ENCODE measurements at regions not wholly inside any gene's neighbourhood (a gene's known extent, or its start where the extent isn't known, plus 50 kb on each side); places are given as distances from the start of the nearest gene placed in this dataset.

DNA sequence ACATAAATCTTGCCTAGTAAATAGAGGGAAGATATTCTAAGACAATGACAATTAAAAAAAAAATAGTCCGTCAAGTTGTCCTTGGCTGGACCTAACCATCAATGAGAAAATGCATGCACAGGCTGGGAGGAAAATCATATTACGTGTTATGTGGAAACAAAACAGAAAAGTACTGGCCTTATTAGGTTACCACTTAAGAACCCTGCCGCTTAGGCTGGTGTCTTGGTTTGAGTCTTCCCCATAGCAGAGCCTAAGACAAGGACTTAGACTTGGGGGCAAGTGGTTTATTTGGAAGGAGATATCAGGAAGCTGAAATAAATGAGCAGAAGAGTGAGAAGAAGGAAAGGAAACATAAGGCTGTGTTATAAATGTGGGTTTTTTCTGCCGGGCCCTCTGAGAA lies 186.4 kb downstream of the MRPL39 start:
- POLR2A ChIA-PET (ENCODE audit: partially characterized antibody): no interaction called here
- no peaks in the 10 kb centered on the region for H3K36me3 ChIP-seq (ENCODE audit: control insufficient read depth in 2 of 4, insufficient read depth in 4 of 4, low read length in 3 of 4)
- WGBS, 2 experiments (ENCODE audit: extremely low coverage in 1 of 2, insufficient coverage in 1 of 2, insufficient read length in 1 of 2, insufficient replicate concordance in 2 of 2, low coverage in 1 of 2, low lambda C conversion rate in 2 of 2, missing lambda C conversion rate in 1 of 2): 87% methylated on average over 4 of the region's 4 CpGs; no CpG with 5 or more reads in 1 of the 2 experiments
- H3K79me1 ChIP-seq (ENCODE audit: low read depth, low read length): no peaks in the 10 kb centered on the region
- H3K27me3 ChIP-seq (replicated peaks in 1 of 4; ENCODE audit: control insufficient read depth in 3 of 4, extremely low read depth in 1 of 4, insufficient read depth in 3 of 4, low read length in 3 of 4): no peaks in the 10 kb centered on the region
- H2BK5ac ChIP-seq (ENCODE audit: low read depth, low read length): no peak overlapping the region
- H3K4me1 ChIP-seq (replicated peaks in 1 of 4; ENCODE audit: control insufficient read depth in 3 of 4, insufficient read depth in 4 of 4, low read length in 3 of 4): no peaks in the 10 kb centered on the region
- no peak overlapping the region for H2BK15ac ChIP-seq (ENCODE audit: low read length)
- no peaks in the 10 kb centered on the region for H3K79me2 ChIP-seq (ENCODE audit: control insufficient read depth in 1 of 2, insufficient read depth in 2 of 2, low read length in 2 of 2)
- no peak overlapping the region for H2BK120ac ChIP-seq (replicated peaks; ENCODE audit: low read depth, low read length)
- no peak overlapping the region for H3K9ac ChIP-seq (replicated peaks in 1 of 4; ENCODE audit: extremely low read depth in 1 of 4, low read depth in 3 of 4, low read length in 3 of 4)
- no peak overlapping the region for H3K56ac ChIP-seq (replicated peaks; ENCODE audit: insufficient read length, low read depth, low read length)
- H4K8ac ChIP-seq (ENCODE audit: extremely low read depth, insufficient read depth, low read length): no peak overlapping the region
- TF ChIP-seq SP4 (IDR thresholded peaks at IDR 0.05; ENCODE audit: low read length): no peak
- H4K5ac ChIP-seq (ENCODE audit: insufficient read length, low read depth, low read length): no peak overlapping the region
- CTCF ChIA-PET (ENCODE audit: partially characterized antibody): interaction anchor here (0.6 to 2.1 kb wide), 10 partner anchors 8 to 297 kb away, joined by 3 to 7 read pairs (median 3); no protein-coding TSS in a partner anchor
- no peak overlapping the region for H2AK5ac ChIP-seq (ENCODE audit: low read depth, low read length)
- DNase-seq (ENCODE audit: low read depth in 1 of 2, low spot score in 2 of 2): no peak
- no peak overlapping the region for H2BK12ac ChIP-seq (ENCODE audit: low read depth, low read length)
- H3K23ac ChIP-seq (ENCODE audit: insufficient read length): no peak overlapping the region
- no peak overlapping the region for H3K4me2 ChIP-seq (ENCODE audit: insufficient read depth in 1 of 2, low read depth in 2 of 2, low read length in 2 of 2)
- no peak overlapping the region for H3K4ac ChIP-seq (replicated peaks; ENCODE audit: insufficient read length, low read depth, low read length)
- H3K18ac ChIP-seq (ENCODE audit: extremely low read depth, low read length): no peak overlapping the region
- no peak overlapping the region for H3K27ac ChIP-seq (ENCODE audit: low read depth, low read length)
- H2BK20ac ChIP-seq (ENCODE audit: low read length): no peak overlapping the region
- no peak overlapping the region for H3K4me3 ChIP-seq (ENCODE audit: extremely low read depth in 1 of 4, insufficient read depth in 2 of 4, low read depth in 3 of 4, low read length in 4 of 4)
- H3K9me3 ChIP-seq (ENCODE audit: insufficient read depth in 2 of 2, low read depth in 1 of 2, low read length in 1 of 2): no peaks in the 10 kb centered on the region
- no peaks in the 10 kb centered on the region for H3K23me2 ChIP-seq (ENCODE audit: low read depth, low read length)
- no peak overlapping the region for H3K14ac ChIP-seq (ENCODE audit: insufficient read length)
- H4K20me1 ChIP-seq (replicated peaks in 1 of 2; ENCODE audit: control insufficient read depth in 1 of 2, insufficient read depth in 2 of 2, low read length in 2 of 2): no peaks in the 10 kb centered on the region
- no peak overlapping the region for H4K91ac ChIP-seq (replicated peaks; ENCODE audit: insufficient read length, low read length)
- H2AFZ ChIP-seq (ENCODE audit: low read length): no peak overlapping the region
- no peak for FAIRE-seq
